Mucosa of gallbladder (tissue), 1 donor: ENCODE measurements at regions not wholly inside any gene's neighbourhood (a gene's known extent, or its start where the extent isn't known, plus 50 kb on each side); places are given as distances from the start of the nearest gene placed in this dataset.
"Not testable (repeated sequence)": the region's sequence is repeated elsewhere in the genome, so short reads cannot be mapped to it uniquely, and the experiment has no call there.

Source experiments
- DNase-seq: peaks from one replicate; pipeline ENCODE4 v3.0.0-alpha.2; 2020; ENCODE audit warnings: low spot score
- donor health status: DM: no; HTN: no; CAD: no.

DNA sequence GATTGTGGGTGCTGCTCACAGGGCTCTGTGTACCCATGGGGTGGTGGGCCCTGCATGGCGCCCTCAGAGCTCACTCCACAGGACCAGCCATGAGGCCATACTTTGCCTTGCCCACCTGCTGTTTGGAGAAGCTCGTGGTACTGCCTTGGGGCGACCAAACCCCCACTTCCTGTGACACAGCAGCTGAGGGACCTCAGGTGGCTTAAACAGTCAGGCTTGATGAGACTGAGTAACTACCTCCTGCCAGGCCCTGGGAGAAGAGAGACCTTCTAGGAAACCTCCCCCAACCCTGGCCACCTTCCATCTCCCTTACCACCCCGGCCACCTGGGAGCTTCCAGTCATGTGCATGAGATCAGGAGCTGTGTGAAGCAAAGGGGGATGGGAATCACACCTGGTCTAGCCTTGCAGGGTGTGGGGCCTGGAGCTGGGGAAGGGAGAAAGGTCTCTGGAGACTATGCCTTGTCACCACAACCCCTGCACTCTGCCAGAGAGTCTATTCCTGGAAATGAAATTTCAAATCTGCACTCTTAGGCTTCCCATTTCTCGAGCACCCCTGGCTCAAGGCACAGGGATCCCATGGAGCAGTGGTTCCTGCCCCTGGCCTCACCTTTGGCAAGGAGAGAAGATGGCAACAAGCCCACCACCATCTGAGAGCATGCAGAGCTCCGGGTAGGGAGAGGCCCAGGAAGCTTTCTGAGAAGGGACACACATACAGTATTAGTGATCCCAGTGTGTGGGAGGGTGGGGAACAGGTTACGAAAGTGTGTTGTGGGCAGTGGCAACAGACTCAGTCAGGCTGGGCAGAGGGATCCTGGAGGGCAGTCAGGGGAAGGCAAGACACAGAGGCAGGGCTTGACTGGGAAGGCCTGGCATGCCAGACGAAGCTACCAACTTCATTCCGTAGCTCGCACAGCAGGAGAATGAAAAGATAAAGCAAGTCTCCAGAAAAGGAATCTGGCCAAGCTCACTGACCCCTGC lies 125.0 kb downstream of the URI1 start:
- DNase-seq, result no peak

DNA sequence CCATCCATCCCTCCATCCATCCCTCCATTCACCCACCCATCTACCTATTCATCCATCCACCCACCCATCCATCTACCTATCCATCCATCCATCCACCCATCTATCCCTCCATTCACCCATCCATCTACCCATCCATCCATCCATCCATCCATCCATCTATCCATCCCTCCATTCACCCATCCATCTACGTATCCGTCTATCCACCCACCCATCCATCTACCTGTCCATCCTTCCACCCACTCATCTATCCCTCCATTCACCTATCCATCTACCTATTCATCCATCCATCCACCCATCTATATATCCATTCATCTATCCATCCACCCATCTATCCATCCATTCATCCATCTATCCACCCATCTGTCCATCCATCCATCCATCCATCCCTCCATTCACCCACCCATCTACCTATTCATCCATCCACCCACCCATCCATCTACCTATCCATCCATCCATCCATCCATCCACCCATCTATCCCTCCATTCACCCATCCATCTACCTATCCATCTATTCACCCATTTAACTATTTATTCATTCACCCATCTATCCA lies 126.0 kb downstream of the URI1 start:
- DNase-seq, result not testable (repeated sequence)

DNA sequence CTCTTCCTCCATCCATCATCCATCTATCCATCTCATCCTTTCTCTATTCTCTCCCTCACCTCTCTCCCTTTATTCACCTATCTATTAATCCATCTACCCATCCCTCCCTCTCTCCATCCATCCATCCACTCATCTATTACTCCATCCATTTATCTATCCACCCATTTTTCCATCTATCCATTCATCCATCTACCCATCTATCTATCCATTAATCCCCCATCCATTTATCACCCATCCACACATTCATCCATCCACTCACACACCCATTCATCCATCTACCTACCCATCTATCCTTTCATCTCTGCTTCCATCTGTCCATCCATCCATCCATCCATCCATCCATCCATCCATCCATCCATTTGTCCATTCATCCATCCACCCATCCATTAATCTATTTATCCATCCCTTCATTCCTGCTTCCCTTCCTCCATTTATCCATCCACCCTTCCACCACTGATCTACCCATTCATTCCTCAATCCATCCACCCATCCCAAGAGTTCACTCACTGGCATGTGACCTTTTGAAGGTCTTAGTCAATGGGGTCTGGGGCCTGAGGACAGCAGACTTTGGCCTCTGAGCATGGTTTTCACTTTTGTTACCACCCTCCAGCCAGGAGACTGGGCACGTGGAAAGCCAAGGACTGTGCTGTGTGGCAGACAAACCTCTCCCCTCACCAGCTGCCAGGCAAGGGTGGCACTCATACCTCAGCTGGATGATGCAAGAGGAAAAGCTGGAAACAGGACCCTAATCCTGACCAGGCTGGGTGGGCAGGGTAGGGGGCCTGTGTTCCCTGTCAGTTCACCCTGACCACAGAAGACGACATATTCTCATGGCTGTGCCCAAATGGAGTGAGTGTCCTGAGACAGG lies 126.7 kb downstream of the URI1 start:
- DNase-seq, result no peak

DNA sequence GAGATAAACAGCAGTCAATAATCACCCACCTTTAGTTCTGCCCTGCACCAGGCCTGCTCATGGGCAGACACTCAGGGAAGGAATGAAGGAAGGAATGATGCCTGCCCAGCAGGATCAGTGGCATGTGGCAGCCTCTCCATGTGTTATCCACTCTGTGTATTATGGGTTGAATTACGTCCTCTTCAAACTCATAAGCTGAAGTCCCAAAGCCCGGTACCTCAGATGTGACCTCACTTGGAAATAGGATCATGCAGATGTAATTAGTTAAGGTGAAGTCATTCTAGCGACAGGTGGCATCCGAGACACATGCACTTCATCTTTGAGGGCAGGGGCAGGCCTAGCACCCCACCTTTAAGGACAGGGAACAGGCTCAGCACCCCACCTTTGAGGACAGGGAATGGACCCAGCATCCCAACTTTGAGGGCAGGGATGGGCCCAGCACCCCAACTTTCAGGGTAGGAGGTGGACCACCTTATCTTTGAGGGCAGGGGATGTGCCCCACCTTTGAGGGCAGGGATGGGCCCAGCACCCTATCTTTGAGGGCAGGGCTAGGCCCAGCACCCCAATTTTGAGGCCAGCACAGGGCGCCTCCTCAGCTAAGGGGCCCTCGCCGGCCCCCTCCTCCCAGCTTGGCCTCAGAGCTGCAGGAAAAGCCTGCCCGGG lies 127.6 kb downstream of the URI1 start:
- DNase-seq, result no peak

DNA sequence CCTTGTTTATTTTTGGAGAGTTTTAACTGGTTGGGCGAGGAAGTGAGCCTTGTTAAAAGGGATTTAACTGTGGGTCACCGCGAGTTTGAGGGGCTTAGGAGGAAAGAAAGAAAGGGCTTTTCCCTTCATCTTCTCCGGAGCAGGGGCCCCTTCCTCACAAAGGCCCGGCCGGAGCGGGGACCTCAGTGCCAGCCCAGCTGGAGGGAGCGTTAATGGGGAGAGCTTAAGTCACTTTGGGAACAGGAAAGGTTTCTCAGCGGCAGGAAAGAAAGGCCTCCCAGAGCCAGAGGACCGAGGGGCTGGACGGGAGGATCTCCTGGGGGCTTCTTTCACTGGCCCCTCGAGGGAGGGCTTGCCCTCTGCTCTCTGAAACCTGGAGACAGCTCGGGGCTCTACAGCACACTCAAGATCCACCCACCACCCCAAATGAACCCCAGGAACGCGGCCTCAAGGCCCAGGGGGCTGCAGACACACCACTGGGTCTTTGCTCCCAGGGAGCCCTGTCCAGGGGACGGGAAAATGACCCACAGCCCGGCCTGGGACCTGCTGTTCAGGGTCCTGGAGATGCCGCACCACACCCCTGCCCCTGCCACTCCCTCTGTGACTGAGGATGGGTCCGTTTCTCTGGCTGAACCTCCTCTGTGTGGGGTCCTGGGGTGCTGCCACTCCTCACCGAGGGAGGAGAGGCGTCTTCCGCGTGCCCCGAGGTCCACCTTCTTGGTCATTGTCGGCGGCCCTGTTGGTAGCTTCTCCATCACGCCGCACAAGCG lies 128.3 kb downstream of the URI1 start:
- DNase-seq, result no peak

DNA sequence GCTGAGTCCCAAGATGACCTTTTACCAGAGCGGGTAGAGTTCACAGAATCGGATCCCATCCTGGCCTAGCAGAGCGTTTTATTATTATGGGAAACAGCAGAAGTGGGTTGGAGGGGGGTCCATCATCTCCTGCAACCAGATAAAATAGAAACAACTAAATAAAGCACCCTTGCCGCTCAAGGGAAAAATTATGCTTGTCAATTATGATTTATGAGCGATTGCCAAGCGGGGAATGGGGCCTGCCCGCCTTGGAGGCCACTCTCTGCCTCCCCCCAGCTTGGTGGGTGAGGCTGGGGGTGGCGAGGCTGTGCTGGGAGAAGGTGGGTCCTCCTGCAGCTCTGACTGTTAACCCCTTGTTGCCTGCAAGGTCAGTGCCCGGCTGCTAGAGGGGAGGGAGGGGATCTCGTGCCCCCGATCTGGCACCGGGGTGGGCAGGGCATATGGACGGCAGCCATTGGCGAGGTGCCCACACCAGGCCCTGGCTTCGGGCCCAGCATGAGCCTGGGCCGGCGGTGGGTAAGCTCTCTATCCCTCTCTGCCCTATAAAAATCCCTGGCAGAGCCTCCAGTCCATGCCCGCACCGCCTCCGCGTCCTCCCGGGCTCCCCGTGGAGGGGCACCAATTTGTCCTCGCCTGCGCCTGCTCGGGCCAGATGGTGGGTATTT lies 129.1 kb downstream of the URI1 start:
- no peak for DNase-seq

DNA sequence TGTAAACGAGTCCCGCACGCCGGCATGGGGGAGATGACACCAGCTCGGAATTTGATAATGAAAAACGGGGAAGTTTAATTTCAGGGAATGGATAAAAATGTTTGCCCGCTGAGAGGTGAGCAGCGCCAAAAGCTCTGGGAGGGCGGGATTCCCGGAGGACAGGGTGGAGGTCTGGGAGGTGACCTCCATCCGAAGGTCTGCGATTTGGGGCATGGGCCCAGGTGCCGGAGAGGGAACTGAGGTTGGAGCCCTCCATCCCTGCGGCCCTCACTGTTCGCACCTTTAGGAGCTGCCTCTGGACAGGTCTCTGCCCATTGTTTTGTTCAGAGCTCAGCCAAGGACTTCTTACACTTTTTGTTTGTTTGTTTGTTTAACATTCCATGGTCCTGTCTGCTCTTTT lies 129.8 kb downstream of the URI1 start:
- DNase-seq, result no peak

DNA sequence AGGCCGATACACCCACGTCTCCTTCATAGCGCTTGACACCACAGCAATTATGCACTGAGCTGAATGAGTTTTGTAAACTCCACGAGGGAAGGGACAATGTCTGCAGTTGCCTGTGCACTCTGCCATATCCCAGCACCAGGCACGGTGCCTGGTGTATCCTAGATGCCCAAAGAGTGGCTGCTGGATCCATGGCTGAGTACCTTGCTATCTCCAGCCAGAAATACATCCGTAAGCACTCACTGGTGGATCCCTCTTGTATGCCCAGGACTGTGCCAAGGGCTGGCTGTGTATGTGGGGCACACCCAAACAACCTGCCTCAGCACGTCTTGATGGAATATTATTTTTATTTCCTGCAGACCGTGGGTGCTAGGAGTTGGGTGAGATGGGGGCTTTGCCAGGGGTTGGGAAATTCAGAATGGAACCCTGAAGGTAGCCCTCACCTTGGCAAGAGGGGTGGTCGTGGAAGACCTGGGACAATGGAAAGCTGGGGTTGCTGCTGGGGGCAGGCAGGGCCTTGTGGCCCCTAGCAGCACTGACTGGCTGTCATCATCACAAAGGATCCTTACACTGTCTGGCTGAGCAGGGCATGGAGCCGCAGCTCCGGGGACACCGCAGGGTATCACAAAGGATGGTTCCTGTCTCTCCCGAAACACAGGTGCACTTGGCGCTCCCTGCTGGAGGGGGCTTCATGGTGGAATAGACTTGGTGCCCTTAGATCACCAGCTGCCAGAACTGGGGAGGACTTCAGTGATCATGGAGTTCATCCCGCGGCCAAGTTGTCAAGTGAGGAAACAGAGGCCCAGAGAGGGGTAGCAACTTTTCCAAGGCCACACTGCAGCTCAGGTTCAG lies 131.3 kb downstream of the URI1 start:
- no peak for DNase-seq

DNA sequence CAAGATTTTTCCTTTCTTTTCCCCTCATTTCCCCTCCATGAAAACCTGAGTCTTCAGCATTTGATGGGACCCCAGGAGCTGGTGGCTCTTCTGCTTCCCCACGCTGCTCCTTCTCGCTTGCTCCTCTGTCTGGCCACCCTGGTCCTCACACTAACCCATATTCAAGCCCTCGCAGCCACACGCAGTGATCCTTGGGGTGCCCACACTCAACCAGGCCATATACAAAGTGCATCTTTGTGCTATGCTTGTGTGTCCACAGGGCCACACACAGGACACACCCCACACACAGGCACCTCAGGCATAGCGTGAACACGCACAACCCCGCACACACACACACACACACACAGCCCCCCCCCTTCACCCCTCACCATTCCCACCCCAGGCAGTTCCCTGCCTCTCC lies 132.1 kb downstream of the URI1 start:
- no peak for DNase-seq

DNA sequence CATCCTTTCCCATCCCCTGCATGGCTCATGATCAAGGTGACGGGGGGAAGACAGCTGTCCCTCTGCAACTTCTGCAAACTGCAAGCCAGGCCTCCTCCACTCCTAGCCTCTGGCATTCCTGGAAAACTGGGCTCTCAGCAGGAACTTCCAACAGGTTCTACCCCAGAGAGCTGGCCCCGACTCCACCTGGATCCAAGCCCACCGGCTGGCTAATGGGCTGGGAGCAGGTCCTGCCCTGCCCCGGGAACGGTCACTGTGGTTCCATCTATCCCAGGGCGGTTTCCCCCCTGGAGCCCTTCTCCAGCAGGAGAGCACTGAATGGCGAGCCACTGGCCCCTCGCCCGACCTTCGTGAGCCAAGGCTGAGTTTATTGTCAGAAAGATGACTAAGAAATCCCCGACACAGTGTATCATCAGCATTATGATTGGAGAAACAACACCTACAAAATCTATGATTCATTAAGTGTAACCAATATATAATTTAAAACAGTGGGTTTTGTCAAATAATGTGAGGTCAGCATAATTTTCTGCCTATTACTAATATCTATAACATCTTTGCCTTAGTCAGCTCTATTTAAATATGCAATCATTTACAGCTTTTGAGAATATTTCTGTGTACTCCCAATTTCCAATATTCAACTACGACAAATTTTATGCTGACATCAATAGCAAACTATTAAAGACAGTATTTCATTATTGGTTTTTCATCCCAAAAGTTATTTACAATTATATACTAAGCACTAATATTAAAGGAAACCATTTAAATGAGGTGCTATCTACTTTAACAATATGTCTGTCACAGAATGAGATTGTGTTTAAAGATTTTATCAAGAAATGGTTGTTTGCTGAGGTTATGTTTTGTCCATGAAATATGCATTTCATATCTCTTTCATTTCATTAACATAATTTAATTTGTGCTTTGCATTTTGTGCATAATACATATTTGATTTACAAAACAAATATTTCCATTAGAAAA lies 133.0 kb downstream of the URI1 start:
- DNase-seq, result no peak

DNA sequence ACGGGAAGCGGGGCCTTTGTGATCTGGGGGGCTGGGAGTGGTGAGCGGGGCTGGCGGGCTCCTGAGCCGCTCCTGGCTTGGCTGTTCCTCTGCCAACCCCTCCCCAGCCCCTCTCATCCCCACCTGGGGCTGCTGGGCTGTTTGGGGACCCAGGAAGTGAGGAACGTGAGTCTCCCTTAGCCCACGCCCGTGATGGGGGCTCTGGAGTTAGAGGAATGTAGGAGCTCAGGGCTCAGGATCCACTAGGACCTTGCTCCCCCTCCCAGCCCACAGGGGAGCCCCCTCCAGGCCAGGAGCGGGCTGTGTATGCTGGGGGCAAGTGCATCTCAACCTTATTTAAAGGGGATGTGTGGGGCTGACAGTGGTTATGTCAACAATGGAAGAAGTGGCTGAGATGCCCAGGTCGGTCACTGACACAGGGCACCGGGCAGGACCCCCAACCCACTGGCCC lies 134.1 kb downstream of the URI1 start:
- DNase-seq, result no peak

DNA sequence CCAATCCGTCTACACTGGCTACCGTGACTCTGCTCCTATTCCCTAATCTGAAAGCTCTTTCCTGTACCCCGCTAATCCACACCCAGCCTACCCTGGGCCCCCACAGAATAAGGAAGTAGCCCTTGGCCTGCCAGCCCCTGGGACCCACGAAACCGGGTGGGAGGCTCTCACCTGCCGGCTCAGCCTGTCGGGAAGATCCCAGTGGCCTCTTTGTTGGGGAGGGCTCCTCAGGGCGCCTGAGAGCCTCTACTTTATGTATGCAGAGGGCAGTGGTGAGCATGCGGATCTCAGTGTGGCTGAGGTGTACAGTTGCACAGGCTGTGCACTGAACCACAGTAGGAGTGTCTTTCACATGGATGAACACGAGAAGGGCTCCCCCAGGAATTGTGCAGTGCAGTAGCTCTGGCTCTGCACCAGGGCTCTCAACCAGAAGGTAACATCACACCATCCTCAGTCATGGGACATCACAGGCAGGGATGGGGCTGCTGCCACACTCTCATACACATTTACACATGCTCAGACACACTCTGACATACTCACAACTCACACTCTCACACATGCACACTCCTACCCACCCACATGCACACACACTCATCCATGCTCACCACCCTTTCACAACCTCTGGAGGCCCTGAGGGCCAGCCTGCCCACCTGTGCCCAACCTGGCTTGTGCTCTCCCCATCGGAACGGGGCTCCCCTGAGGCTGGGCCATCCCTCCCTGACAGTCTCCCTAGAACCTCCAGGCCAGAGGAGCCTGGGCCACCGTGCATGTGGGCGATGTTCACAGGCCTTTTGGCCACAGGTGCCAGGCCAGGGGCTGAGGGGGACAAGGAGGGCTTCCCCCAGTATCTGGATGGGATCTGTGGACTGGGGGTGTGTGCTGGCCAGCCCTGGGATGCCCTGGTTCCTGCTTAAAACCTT lies 135.0 kb downstream of the URI1 start:
- DNase-seq, result no peak

DNA sequence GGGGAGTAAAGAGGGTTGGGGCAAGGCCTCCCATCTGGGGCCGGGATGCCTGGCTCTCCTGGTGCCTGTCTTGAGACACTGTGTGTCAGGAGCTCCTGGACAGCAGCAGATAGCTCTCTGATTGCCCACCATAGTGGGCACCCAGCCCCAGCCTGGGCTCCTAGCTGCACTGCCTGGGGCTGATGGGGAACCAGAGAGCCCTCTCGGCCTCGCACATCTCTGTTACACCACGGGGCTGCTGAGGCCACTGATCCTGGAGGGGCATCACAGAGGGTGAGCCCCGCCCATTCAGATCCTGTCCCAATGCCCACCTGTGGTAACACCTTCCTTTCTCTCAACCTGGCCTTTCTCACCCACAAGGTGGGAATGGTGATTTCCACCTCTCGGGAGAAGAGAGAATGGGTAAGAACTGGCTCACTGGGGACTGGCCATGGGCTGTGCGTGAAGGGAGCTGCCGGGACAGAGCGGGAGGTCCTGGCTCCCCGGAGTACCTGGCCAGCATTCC lies 135.9 kb downstream of the URI1 start:
- no peak for DNase-seq

DNA sequence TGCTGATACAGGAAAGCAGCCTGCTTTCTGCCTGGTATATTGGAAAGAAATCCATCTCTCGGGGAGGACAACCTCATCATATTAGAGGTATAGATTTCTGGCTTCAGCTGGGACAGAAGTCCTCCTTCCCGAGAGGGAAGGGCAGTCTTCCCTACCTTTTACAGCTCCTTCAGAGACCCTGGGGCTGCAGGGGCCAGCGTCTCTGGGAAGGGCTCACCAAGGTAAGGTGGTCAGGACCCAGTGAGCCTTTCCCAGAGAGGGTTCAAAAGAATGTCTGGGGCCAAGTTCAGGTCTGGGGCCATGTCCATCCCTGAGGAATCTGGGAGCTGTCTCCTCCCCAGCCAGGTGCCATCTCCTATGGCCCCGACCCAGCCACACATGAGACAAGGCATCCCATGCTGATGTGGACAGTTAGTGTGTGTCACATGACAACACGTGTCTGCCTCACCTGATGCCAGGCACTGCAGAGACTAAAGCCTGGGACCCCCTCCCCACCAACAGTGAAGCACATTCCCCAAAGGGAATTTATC lies 136.4 kb downstream of the URI1 start:
- DNase-seq, result no peak

DNA sequence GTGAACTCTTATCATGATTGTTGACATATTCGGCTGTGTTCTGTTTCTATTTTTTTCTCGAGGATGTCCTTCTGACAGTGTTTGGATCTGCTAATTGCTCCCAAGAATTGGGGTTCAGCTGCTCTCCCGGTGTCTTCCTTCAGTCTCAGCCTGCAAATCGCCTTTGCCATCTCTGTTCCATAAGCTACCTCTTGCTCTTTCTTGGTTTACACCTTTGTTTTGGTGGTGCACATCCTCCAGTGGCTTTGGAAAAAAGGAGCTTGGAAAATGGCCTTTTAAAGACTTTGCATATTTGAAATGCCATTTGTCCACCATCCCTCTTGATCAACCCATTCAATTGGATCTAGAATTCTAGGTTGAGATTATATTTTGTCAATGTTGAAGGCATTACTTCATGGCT lies 137.2 kb downstream of the URI1 start:
- DNase-seq, result no peak

DNA sequence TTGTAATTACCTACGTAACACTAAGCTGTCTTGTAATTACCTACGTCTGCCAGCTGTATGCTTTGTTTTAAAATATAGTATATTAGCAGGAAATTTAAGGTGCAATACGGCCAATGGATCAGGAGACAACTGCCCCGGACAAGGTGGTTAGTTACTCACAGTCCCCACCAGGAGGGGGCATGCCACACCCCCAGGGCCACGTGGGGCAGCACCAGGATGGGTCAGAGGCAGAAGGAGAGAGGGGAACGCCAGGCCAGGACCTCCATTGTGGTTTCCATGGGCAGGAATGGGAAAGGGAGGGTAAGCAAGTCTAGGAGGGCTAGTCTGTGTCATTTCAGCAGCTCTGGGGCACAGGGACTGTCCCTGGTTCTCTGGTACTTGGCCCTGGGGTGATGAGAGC lies 140.1 kb downstream of the URI1 start:
- no peak for DNase-seq

DNA sequence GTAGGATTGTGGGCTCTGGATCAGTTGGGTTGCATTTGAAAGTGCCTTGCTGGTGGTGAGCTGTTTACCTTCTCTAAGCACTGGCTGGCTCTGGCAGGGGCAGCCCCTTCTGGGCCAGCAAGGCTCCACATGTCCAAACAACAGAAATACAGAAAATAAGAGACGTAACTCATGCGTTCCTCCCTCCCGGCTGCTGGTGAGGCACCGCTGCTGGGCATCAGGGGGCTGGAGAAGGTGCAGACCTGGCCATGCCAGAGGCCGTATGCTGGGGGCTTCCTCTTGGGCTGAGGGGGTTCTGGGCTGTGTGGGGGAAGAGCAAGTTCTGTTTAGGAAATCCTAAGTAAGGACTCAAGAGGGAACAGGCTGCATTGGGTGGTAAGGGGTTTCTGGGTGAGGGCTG lies 140.6 kb downstream of the URI1 start:
- no peak for DNase-seq
